GM23338 (cell line): ENCODE measurements at regions not wholly inside any gene's neighbourhood (a gene's known extent, or its start where the extent isn't known, plus 50 kb on each side); places are given as distances from the start of the nearest gene placed in this dataset.

ENCODE experiments used
- CREB1 ChIP-seq: fragments of 250-450 bp; sonication (Bioruptor Pico); IDR thresholded peaks from 2 replicates; pipeline ENCODE4 v1.5.0; 2020; ENCODE audit warnings: low read depth, mild to moderate bottlenecking, moderate library complexity
- EZH2 ChIP-seq: fragments of 200-600 bp; sonication (generic); IDR thresholded peaks from one replicate; pipeline ENCODE4 v1.8.0; 2017; ENCODE audit warnings: antibody characterized with exemption, mild to moderate bottlenecking, low read depth; ENCODE audit not compliant: unreplicated experiment
- EZH2phosphoT487 ChIP-seq: fragments of 200-600 bp; sonication (generic); IDR thresholded peaks from one replicate; pipeline ENCODE4 v1.8.1; 2018; ENCODE audit warnings: antibody characterized with exemption; ENCODE audit not compliant: unreplicated experiment
- JUNB ChIP-seq: IDR thresholded peaks from one replicate; pipeline ENCODE4 v1.6.1; 2016; ENCODE audit warnings: antibody characterized with exemption; ENCODE audit not compliant: unreplicated experiment
- NANOG ChIP-seq: IDR thresholded peaks from 2 replicates; pipeline ENCODE4 v1.6.1; 2016; ENCODE audit warnings: antibody characterized with exemption, borderline replicate concordance
- POLR2AphosphoS5 ChIP-seq: IDR thresholded peaks from 2 replicates; pipeline ENCODE4 v1.6.1; 2016; ENCODE audit warnings: antibody characterized with exemption, low read depth
- STAT1 ChIP-seq: IDR thresholded peaks from one replicate; pipeline ENCODE4 v1.6.1; 2016; ENCODE audit warnings: antibody characterized with exemption; ENCODE audit not compliant: unreplicated experiment
- ZNF114 ChIP-seq: fragments of 250-450 bp; sonication (Bioruptor Pico); IDR thresholded peaks from 2 replicates; pipeline ENCODE4 v1.5.0; 2020; ENCODE audit warnings: mild to moderate bottlenecking, moderate library complexity
- ZNF331 ChIP-seq: fragments of 250-450 bp; sonication (Bioruptor Pico); IDR thresholded peaks from 2 replicates; pipeline ENCODE4 v1.5.0; 2020; ENCODE audit warnings: low read depth, mild to moderate bottlenecking, moderate library complexity
- TF ChIP-seq, protein P1 (sequence below), 2 experiments: fragments of 200-600 bp in 1 of 2; sonication (generic) in 1 of 2; conservative IDR thresholded peaks; 2 replicates each; pipeline versions ENCODE4 v1.5.1 to v1.6.1; 2016 to 2017; ENCODE audit warnings: antibody characterized with exemption in 2 of 2, low read depth in 2 of 2, mild to moderate bottlenecking in 2 of 2, moderate library complexity in 1 of 2
- TF ChIP-seq, protein P2 (sequence below): IDR thresholded peaks from 2 replicates; pipeline ENCODE4 v1.6.1; 2016; ENCODE audit warnings: antibody characterized with exemption
- TF ChIP-seq, protein P3 (sequence below): IDR thresholded peaks from one replicate; pipeline ENCODE4 v1.6.1; 2018; ENCODE audit warnings: antibody characterized with exemption; ENCODE audit not compliant: unreplicated experiment
- TF ChIP-seq, protein P4 (sequence below): fragments of 250-450 bp; sonication (Bioruptor Pico); IDR thresholded peaks from 2 replicates; pipeline ENCODE4 v1.5.0; 2020; ENCODE audit warnings: mild to moderate bottlenecking, moderate library complexity

DNA sequence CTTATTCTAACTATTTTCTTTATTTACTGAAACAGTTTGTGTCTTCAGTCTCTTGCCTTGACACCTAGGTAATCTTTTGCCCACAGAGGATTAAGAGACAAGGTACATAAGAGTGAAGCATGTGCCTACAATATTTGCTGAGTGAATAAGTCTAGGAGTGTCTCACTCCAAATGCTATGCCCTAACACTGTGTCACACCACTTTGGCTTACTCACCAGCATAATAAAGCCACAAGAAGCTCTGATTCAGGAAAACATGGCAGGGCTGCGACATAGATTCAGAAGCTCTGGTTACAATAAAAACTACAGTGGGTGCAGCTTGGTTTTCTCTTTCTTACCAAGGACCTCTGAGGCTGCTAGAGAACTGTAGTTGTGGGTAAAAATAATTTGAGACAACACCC, 127.1 kb downstream of the RBM46 start:
- TF ChIP-seq POLR2AphosphoS5 (no peak), EZH2phosphoT487 (no peak), EZH2 (no peak), CREB1 (CRISPR knock-in tag) (no peak), STAT1 (no peak), JUNB (no peak), NANOG (no peak), ZNF331 (CRISPR knock-in tag) (no peak), ZNF114 (CRISPR knock-in tag) (no peak)
- TF ChIP-seq, protein P1, sequence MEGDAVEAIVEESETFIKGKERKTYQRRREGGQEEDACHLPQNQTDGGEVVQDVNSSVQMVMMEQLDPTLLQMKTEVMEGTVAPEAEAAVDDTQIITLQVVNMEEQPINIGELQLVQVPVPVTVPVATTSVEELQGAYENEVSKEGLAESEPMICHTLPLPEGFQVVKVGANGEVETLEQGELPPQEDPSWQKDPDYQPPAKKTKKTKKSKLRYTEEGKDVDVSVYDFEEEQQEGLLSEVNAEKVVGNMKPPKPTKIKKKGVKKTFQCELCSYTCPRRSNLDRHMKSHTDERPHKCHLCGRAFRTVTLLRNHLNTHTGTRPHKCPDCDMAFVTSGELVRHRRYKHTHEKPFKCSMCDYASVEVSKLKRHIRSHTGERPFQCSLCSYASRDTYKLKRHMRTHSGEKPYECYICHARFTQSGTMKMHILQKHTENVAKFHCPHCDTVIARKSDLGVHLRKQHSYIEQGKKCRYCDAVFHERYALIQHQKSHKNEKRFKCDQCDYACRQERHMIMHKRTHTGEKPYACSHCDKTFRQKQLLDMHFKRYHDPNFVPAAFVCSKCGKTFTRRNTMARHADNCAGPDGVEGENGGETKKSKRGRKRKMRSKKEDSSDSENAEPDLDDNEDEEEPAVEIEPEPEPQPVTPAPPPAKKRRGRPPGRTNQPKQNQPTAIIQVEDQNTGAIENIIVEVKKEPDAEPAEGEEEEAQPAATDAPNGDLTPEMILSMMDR (conservative IDR thresholded peaks at IDR 0.05; ENCODE audit: low read depth in 2 of 2): no peak
- TF ChIP-seq, protein P2, sequence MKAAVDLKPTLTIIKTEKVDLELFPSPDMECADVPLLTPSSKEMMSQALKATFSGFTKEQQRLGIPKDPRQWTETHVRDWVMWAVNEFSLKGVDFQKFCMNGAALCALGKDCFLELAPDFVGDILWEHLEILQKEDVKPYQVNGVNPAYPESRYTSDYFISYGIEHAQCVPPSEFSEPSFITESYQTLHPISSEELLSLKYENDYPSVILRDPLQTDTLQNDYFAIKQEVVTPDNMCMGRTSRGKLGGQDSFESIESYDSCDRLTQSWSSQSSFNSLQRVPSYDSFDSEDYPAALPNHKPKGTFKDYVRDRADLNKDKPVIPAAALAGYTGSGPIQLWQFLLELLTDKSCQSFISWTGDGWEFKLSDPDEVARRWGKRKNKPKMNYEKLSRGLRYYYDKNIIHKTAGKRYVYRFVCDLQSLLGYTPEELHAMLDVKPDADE: no peak
- TF ChIP-seq, protein P3, sequence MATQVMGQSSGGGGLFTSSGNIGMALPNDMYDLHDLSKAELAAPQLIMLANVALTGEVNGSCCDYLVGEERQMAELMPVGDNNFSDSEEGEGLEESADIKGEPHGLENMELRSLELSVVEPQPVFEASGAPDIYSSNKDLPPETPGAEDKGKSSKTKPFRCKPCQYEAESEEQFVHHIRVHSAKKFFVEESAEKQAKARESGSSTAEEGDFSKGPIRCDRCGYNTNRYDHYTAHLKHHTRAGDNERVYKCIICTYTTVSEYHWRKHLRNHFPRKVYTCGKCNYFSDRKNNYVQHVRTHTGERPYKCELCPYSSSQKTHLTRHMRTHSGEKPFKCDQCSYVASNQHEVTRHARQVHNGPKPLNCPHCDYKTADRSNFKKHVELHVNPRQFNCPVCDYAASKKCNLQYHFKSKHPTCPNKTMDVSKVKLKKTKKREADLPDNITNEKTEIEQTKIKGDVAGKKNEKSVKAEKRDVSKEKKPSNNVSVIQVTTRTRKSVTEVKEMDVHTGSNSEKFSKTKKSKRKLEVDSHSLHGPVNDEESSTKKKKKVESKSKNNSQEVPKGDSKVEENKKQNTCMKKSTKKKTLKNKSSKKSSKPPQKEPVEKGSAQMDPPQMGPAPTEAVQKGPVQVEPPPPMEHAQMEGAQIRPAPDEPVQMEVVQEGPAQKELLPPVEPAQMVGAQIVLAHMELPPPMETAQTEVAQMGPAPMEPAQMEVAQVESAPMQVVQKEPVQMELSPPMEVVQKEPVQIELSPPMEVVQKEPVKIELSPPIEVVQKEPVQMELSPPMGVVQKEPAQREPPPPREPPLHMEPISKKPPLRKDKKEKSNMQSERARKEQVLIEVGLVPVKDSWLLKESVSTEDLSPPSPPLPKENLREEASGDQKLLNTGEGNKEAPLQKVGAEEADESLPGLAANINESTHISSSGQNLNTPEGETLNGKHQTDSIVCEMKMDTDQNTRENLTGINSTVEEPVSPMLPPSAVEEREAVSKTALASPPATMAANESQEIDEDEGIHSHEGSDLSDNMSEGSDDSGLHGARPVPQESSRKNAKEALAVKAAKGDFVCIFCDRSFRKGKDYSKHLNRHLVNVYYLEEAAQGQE: no peak
- TF ChIP-seq, protein P4, sequence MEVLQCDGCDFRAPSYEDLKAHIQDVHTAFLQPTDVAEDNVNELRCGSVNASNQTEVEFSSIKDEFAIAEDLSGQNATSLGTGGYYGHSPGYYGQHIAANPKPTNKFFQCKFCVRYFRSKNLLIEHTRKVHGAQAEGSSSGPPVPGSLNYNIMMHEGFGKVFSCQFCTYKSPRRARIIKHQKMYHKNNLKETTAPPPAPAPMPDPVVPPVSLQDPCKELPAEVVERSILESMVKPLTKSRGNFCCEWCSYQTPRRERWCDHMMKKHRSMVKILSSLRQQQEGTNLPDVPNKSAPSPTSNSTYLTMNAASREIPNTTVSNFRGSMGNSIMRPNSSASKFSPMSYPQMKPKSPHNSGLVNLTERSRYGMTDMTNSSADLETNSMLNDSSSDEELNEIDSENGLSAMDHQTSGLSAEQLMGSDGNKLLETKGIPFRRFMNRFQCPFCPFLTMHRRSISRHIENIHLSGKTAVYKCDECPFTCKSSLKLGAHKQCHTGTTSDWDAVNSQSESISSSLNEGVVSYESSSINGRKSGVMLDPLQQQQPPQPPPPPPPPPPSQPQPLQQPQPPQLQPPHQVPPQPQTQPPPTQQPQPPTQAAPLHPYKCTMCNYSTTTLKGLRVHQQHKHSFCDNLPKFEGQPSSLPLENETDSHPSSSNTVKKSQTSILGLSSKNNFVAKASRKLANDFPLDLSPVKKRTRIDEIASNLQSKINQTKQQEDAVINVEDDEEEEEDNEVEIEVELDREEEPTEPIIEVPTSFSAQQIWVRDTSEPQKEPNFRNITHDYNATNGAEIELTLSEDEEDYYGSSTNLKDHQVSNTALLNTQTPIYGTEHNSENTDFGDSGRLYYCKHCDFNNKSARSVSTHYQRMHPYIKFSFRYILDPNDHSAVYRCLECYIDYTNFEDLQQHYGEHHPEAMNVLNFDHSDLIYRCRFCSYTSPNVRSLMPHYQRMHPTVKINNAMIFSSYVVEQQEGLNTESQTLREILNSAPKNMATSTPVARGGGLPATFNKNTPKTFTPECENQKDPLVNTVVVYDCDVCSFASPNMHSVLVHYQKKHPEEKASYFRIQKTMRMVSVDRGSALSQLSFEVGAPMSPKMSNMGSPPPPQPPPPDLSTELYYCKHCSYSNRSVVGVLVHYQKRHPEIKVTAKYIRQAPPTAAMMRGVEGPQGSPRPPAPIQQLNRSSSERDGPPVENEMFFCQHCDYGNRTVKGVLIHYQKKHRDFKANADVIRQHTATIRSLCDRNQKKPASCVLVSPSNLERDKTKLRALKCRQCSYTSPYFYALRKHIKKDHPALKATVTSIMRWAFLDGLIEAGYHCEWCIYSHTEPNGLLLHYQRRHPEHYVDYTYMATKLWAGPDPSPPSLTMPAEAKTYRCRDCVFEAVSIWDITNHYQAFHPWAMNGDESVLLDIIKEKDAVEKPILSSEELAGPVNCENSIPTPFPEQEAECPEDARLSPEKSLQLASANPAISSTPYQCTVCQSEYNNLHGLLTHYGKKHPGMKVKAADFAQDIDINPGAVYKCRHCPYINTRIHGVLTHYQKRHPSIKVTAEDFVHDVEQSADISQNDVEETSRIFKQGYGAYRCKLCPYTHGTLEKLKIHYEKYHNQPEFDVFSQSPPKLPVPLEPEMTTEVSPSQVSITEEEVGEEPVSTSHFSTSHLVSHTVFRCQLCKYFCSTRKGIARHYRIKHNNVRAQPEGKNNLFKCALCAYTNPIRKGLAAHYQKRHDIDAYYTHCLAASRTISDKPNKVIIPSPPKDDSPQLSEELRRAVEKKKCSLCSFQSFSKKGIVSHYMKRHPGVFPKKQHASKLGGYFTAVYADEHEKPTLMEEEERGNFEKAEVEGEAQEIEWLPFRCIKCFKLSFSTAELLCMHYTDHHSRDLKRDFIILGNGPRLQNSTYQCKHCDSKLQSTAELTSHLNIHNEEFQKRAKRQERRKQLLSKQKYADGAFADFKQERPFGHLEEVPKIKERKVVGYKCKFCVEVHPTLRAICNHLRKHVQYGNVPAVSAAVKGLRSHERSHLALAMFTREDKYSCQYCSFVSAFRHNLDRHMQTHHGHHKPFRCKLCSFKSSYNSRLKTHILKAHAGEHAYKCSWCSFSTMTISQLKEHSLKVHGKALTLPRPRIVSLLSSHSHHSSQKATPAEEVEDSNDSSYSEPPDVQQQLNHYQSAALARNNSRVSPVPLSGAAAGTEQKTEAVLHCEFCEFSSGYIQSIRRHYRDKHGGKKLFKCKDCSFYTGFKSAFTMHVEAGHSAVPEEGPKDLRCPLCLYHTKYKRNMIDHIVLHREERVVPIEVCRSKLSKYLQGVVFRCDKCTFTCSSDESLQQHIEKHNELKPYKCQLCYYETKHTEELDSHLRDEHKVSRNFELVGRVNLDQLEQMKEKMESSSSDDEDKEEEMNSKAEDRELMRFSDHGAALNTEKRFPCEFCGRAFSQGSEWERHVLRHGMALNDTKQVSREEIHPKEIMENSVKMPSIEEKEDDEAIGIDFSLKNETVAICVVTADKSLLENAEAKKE: no peak
